ENCODE measurements at regions not wholly inside any gene's neighbourhood (a gene's known extent, or its start where the extent isn't known, plus 50 kb on each side); places are given as distances from the start of the nearest gene placed in this dataset.

DNA sequence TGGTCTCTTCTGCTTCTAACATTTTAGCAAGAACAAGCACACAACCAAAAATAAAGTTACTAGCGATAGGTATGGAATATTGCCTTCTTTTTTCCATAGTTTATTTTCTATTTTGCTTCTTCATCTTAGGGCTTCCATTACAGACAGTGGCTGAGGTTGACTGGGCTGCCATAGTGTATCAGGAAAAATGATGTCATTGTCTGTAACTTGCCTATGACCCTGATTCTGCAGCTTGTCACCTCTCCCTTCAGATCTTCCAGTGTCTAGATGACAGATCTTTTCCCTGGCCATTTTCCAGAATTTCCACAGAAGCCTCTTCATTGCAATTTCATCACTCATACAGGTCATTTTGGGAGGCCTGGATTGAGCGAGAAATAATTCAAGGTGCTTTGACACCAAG is 308.5 kb downstream of the EPHA4 start:
- no peak for TF ChIP-seq MXD1 (CRISPR knock-in tag; IDR thresholded peaks at IDR 0.05; ENCODE audit: borderline replicate concordance, poor library complexity, severe bottlenecking)
- TF ChIP-seq CEBPB (tag; IDR thresholded peaks at IDR 0.05) = no peak
- no peak for TF ChIP-seq JUN (IDR thresholded peaks at IDR 0.05; ENCODE audit: borderline replicate concordance, low read depth, low read length)
- TF ChIP-seq JUN (CRISPR knock-in tag; IDR thresholded peaks at IDR 0.05; ENCODE audit: borderline replicate concordance) = no peak
- TF ChIP-seq, protein P1, sequence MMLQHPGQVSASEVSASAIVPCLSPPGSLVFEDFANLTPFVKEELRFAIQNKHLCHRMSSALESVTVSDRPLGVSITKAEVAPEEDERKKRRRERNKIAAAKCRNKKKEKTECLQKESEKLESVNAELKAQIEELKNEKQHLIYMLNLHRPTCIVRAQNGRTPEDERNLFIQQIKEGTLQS (IDR thresholded peaks at IDR 0.05) = no peak
- TF ChIP-seq, protein P1 (CRISPR knock-in tag; conservative IDR thresholded peaks at IDR 0.05) = no peak
- TF ChIP-seq SPI1 (IDR thresholded peaks at IDR 0.05; ENCODE audit: borderline replicate concordance, low read depth, low read length) = no peak
- no peak for TF ChIP-seq TRIM28 (IDR thresholded peaks at IDR 0.05)

All from K562 (cell line).